ENCODE measurements at regions not wholly inside any gene's neighbourhood (a gene's known extent, or its start where the extent isn't known, plus 50 kb on each side); places are given as distances from the start of the nearest gene placed in this dataset.

DNA sequence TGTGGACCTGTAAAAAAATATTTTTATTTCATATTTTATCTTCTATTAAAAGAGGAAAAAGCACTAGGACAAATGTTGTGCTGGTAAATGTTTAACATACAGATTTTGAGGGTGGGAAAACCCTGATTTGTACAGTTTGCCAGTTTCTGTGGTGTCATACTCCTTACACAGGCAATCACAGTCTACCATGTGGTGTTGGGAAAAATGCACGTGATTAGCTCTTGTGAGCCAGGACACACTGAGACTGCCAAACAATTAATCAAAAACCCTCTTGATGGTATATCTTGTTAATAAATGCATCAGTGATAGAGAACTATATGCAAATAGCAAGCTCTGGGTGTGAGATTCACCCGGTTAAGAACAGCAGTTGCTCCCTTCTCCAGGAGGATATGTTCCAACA is 136.5 kb upstream of the ZC3H11B start:
- no peaks in the 10 kb centered on the region for H3K27me3 ChIP-seq
- H3K36me3 ChIP-seq, result no peaks in the 10 kb centered on the region
- no peaks in the 10 kb centered on the region for H3K4me1 ChIP-seq
- DNase-seq (ENCODE audit: low spot score in 2 of 2), result no peak
- no peaks in the 10 kb centered on the region for H3K9me3 ChIP-seq
- TF ChIP-seq, protein P1, sequence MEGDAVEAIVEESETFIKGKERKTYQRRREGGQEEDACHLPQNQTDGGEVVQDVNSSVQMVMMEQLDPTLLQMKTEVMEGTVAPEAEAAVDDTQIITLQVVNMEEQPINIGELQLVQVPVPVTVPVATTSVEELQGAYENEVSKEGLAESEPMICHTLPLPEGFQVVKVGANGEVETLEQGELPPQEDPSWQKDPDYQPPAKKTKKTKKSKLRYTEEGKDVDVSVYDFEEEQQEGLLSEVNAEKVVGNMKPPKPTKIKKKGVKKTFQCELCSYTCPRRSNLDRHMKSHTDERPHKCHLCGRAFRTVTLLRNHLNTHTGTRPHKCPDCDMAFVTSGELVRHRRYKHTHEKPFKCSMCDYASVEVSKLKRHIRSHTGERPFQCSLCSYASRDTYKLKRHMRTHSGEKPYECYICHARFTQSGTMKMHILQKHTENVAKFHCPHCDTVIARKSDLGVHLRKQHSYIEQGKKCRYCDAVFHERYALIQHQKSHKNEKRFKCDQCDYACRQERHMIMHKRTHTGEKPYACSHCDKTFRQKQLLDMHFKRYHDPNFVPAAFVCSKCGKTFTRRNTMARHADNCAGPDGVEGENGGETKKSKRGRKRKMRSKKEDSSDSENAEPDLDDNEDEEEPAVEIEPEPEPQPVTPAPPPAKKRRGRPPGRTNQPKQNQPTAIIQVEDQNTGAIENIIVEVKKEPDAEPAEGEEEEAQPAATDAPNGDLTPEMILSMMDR (IDR thresholded peaks at IDR 0.05), result no peak
- no peak overlapping the region for H3K27ac ChIP-seq
- no peak overlapping the region for H3K4me3 ChIP-seq
- intact Hi-C loops (cut with DNase I), result no loop called here

DNA sequence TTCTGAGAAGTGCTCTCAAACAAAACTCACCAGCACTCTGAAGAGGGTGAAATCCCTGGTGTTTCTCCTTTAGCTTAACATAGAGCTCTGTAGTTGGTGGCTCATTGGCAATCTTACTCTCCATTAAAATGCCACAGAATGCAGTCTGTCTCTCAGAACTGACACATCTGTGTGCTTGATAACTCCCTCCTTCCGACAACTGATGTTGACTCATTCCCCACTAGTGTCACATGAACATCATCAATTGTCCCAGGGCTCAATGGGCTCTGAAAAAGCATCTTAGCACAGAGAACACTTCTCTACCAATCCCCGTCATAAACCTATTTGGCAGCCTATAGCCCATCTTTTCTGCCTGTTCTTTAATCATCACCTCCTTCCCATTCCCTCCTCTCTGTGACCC is 133.2 kb upstream of the ZC3H11B start:
- Histone ChIP-seq H3K27me3 (no peaks in the 10 kb centered on the region), H3K4me3 (no peak overlapping the region), H3K27ac (no peak overlapping the region), H3K36me3 (no peaks in the 10 kb centered on the region), H3K4me1 (no peaks in the 10 kb centered on the region), H3K9me3 (no peaks in the 10 kb centered on the region)
- intact Hi-C loops (cut with DNase I), result no loop called here
- DNase-seq (ENCODE audit: low spot score in 2 of 2), result no peak
- TF ChIP-seq, protein P1 (IDR thresholded peaks at IDR 0.05), result no peak

DNA sequence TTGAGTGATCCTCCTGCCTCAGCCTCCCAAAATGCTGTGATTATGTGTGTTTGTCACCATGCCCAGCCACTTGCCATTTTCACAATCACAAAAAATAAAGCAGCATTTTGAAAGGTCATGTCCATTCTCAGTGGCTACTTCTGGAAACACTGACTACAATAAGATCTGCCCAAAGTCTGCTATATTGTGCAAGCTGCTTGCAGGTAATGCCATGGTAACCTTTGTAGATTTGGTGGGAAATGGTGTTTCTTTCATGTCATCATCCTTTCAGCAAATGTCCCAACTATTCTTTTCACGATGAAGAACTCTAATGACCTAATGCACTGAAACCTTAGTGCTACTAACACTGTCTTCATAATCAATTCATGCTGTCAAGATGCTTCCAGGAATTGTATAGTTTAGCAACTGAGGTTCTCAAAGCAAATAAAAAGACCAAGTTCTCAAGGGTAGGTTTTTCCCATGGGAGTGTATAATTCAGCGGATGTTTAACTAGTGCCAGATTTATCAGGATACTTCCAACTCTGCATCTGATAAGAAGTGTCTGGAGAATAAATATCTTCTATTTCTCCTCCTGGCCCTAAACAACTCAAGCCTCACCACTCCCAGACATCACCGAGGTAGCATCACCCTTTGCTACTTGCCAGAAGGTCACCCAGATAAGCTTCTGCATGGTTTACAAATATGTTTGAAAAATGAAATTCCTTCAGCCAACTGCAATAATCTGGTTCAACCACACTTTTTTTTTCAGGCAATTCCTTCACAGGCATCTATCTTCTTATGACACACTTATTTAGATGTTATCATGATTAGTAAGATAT is 132.0 kb upstream of the ZC3H11B start:
- intact Hi-C loops (cut with DNase I), result no loop called here

DNA sequence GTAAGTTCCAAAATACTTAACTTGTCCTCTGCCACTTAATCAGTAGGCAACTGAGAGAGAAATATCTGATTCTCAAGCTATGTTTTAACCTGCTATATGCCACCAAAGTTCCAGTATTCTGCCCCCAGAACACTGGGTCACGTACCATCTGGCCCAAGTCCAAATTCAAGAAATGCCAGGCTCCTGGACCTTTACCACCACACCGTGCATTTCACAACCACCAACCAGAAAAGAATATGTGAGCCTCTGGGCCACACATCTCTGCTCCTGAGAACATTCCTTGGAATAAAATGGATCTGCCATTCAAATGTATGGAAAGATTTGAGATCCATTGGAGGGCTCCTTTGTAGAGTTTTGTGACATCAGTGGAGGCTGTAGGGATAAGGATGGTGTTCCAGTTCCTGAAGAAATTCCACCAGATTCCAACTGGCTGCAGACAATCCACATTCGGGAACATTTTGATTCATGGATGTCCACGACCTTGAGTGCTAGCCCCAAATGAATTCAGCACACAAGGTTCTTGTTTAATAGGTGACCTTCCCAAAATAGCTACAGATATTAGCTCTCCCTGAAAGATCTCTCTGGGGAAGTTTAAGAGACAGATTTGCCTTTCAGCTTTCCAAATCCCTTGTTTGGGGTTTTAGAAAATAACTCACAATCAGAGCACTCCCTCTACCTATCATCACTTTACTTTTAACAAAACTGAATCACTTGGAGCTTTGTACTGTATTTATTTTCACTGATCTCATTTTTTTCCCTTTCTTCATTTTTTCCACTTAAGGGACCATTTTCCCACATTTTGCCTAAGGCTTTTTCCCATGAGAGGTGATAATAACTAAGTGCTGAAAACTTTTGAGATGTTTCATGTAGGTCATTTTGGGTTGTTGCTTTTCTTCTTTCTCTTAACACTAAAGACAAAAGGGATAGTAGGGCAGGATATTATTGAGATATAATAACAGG is 128.4 kb upstream of the ZC3H11B start:
- H3K36me3 ChIP-seq, result no peaks in the 10 kb centered on the region
- H3K27ac ChIP-seq, result no peak overlapping the region
- H3K9me3 ChIP-seq, result no peaks in the 10 kb centered on the region
- no peak overlapping the region for H3K4me3 ChIP-seq
- DNase-seq (ENCODE audit: low spot score in 2 of 2), result no peak
- TF ChIP-seq, protein P1 (IDR thresholded peaks at IDR 0.05), result no peak
- no peaks in the 10 kb centered on the region for H3K27me3 ChIP-seq
- intact Hi-C loops (cut with DNase I), result no loop called here
- no peaks in the 10 kb centered on the region for H3K4me1 ChIP-seq

More for the DNA sequence above, 132.0 kb upstream of the ZC3H11B start:
- H3K4me1 ChIP-seq, result no peaks in the 10 kb centered on the region
- no peak overlapping the region for H3K4me3 ChIP-seq
- no peak overlapping the region for H3K27ac ChIP-seq
- TF ChIP-seq, protein P1 (IDR thresholded peaks at IDR 0.05), result no peak
- DNase-seq (ENCODE audit: low spot score in 2 of 2), result no peak
- H3K27me3 ChIP-seq, result no peaks in the 10 kb centered on the region
- no peaks in the 10 kb centered on the region for H3K36me3 ChIP-seq
- H3K9me3 ChIP-seq, result no peaks in the 10 kb centered on the region

DNA sequence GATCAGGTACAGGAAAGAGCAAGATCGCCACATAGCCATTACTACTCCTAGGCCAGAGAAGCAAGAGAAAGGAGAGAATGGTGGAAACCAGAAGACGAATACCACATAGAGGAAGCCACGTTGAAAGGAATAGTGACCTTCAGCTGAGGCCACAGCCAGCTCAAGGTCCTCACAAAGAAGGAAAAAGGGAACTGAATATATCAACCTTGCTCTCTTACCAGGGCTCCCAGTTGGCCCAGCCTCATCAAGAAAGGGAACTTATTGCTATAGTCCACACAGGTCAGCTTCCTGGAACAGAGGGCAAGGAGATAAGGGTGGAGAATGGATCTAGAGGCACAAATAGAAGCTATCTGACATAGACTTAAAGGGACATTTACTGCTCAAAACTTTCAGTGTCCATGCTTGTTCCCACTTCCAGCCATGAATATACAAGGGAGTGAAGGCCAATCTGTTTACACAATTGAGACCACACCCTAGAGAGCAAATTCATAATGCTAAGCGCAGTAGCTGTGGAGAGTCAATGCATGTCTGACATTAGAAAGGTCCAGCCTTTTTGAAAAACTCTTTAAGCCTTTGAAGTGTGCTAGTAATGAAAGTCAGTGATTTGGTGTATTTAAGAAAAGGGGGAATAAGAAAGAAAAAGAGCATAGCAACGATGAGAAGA is 120.7 kb upstream of the ZC3H11B start:
- no peak for DNase-seq (ENCODE audit: low spot score in 2 of 2)
- H3K4me3 ChIP-seq, result no peak overlapping the region
- intact Hi-C loops (cut with DNase I), result no loop called here
- no peaks in the 10 kb centered on the region for H3K27me3 ChIP-seq
- no peaks in the 10 kb centered on the region for H3K4me1 ChIP-seq
- TF ChIP-seq, protein P1 (IDR thresholded peaks at IDR 0.05), result no peak
- H3K27ac ChIP-seq, result no peak overlapping the region
- H3K36me3 ChIP-seq, result no peaks in the 10 kb centered on the region
- H3K9me3 ChIP-seq, result no peaks in the 10 kb centered on the region
